ENCODE measurements at regions not wholly inside any gene's neighbourhood (a gene's known extent, or its start where the extent isn't known, plus 50 kb on each side); places are given as distances from the start of the nearest gene placed in this dataset.

- TF ChIP-seq CTCF (IDR thresholded peaks at IDR 0.05) (no peak), POLR2AphosphoS5 (IDR thresholded peaks at IDR 0.05) (no peak), POLR2A (IDR thresholded peaks at IDR 0.05; ENCODE audit: low read depth) (no peak), EP300 (IDR thresholded peaks at IDR 0.05) (no peak)
Measured at GRCh38 chr13:39269004-39269403, 230.7 kb downstream of the NHLRC3 start.

All from esophagus muscularis mucosa (tissue), 4 donors.